Testis (tissue), 2 donors: ENCODE measurements at regions not wholly inside any gene's neighbourhood (a gene's known extent, or its start where the extent isn't known, plus 50 kb on each side); places are given as distances from the start of the nearest gene placed in this dataset.

Source experiments
- CTCF ChIP-seq, 3 experiments: fragments of 450-650 bp in 2 of 3; fragments of 200-600 bp in 1 of 3; sonication (generic) in 1 of 3; IDR thresholded peaks; one replicate each; pipeline ENCODE4 v1.5.1; 2016 to 2019; ENCODE audit warnings: antibody characterized with exemption in 3 of 3, mild to moderate bottlenecking in 2 of 3, moderate library complexity in 1 of 3
- POLR2A ChIP-seq: fragments of 450-650 bp; IDR thresholded peaks from one replicate; pipeline ENCODE4 v1.6.1; 2017; ENCODE audit warnings: antibody characterized with exemption, mild to moderate bottlenecking, moderate library complexity

GRCh38 chr6:74455786-74456185 lies 750.1 kb downstream of the COL12A1 start:
- TF ChIP-seq CTCF (IDR thresholded peaks at IDR 0.05) (no peak), POLR2A (no peak)
